ENCODE measurements at regions not wholly inside any gene's neighbourhood (a gene's known extent, or its start where the extent isn't known, plus 50 kb on each side); places are given as distances from the start of the nearest gene placed in this dataset.

- Mint-ChIP-seq H3K27me3 (no peaks in the 10 kb centered on the region), H3K27ac (no peak overlapping the region), H3K36me3 (no peaks in the 10 kb centered on the region), H3K9me3 (peaks cover 17% of the 10 kb centered on the region), H3K4me1 (ENCODE audit: low read depth in 2 of 2) (no peaks in the 10 kb centered on the region), H3K4me3 (no peak overlapping the region)
- DNase-seq (ENCODE audit: low spot score) (no peak), ATAC-seq (no peak)
These were observed 550.3 kb downstream of the NUF2 start for GRCh38 chr1:163872067-163872466.

GRCh38 chr1:163874070-163874469 lies 552.3 kb downstream of the NUF2 start:
- Mint-ChIP-seq H3K36me3 (no peaks in the 10 kb centered on the region), H3K27me3 (no peaks in the 10 kb centered on the region), H3K4me3 (no peak overlapping the region), H3K9me3 (peaks cover 10% of the 10 kb centered on the region), H3K4me1 (ENCODE audit: low read depth in 2 of 2) (no peaks in the 10 kb centered on the region), H3K27ac (no peak overlapping the region)
- ATAC-seq (no peak), DNase-seq (ENCODE audit: low spot score) (no peak)

GRCh38 chr1:163875200-163875926 lies 553.6 kb downstream of the NUF2 start:
- no peak for ATAC-seq
- no peaks in the 10 kb centered on the region for H3K27me3 Mint-ChIP-seq
- no peaks in the 10 kb centered on the region for H3K36me3 Mint-ChIP-seq
- H3K4me1 Mint-ChIP-seq (ENCODE audit: low read depth in 2 of 2): no peaks in the 10 kb centered on the region
- no peak for DNase-seq (ENCODE audit: low spot score)
- H3K4me3 Mint-ChIP-seq: no peak overlapping the region
- H3K9me3 Mint-ChIP-seq: peaks cover 7% of the 10 kb centered on the region
- H3K27ac Mint-ChIP-seq: no peak overlapping the region

GRCh38 chr1:163875927-163876320 lies 554.2 kb downstream of the NUF2 start:
- H3K4me3 Mint-ChIP-seq: no peak overlapping the region
- H3K36me3 Mint-ChIP-seq: no peaks in the 10 kb centered on the region
- ATAC-seq: no peak
- no peak overlapping the region for H3K27ac Mint-ChIP-seq
- H3K4me1 Mint-ChIP-seq (ENCODE audit: low read depth in 2 of 2): no peaks in the 10 kb centered on the region
- H3K9me3 Mint-ChIP-seq: peaks cover 4% of the 10 kb centered on the region
- no peak for DNase-seq (ENCODE audit: low spot score)
- no peaks in the 10 kb centered on the region for H3K27me3 Mint-ChIP-seq

- H3K36me3 Mint-ChIP-seq: no peaks in the 10 kb centered on the region
- DNase-seq (ENCODE audit: low spot score): no peak
- H3K4me3 Mint-ChIP-seq: no peak overlapping the region
- H3K9me3 Mint-ChIP-seq: peaks cover 4% of the 10 kb centered on the region
- H3K27me3 Mint-ChIP-seq: no peaks in the 10 kb centered on the region
- H3K4me1 Mint-ChIP-seq (ENCODE audit: low read depth in 2 of 2): no peaks in the 10 kb centered on the region
- no peak for ATAC-seq
- H3K27ac Mint-ChIP-seq: no peak overlapping the region
These were observed 554.8 kb downstream of the NUF2 start for GRCh38 chr1:163876546-163876945.

GRCh38 chr1:163877016-163877415 lies 555.3 kb downstream of the NUF2 start:
- ATAC-seq: no peak
- no peak for DNase-seq (ENCODE audit: low spot score)
- Mint-ChIP-seq H3K27me3 (no peaks in the 10 kb centered on the region), H3K27ac (no peak overlapping the region), H3K36me3 (no peaks in the 10 kb centered on the region), H3K4me3 (no peak overlapping the region), H3K9me3 (peaks cover 4% of the 10 kb centered on the region), H3K4me1 (ENCODE audit: low read depth in 2 of 2) (no peaks in the 10 kb centered on the region)

- no peak overlapping the region for H3K27ac Mint-ChIP-seq
- H3K4me3 Mint-ChIP-seq: no peak overlapping the region
- no peaks in the 10 kb centered on the region for H3K27me3 Mint-ChIP-seq
- peaks cover 5% of the 10 kb centered on the region for H3K9me3 Mint-ChIP-seq
- no peak for ATAC-seq
- H3K36me3 Mint-ChIP-seq: no peaks in the 10 kb centered on the region
- H3K4me1 Mint-ChIP-seq (ENCODE audit: low read depth in 2 of 2): no peaks in the 10 kb centered on the region
- no peak for DNase-seq (ENCODE audit: low spot score)
These were observed 563.8 kb downstream of the NUF2 start for GRCh38 chr1:163885510-163885909.

- H3K27ac Mint-ChIP-seq: no peak overlapping the region
- ATAC-seq: no peak
- H3K9me3 Mint-ChIP-seq: no peaks in the 10 kb centered on the region
- no peak overlapping the region for H3K4me3 Mint-ChIP-seq
- no peaks in the 10 kb centered on the region for H3K27me3 Mint-ChIP-seq
- no peak for DNase-seq (ENCODE audit: low spot score)
- H3K36me3 Mint-ChIP-seq: no peaks in the 10 kb centered on the region
- no peaks in the 10 kb centered on the region for H3K4me1 Mint-ChIP-seq (ENCODE audit: low read depth in 2 of 2)
These were observed 574.2 kb downstream of the NUF2 start for GRCh38 chr1:163896001-163896400.

GRCh38 chr1:163897412-163898155 lies 575.8 kb downstream of the NUF2 start:
- no peak overlapping the region for H3K27ac Mint-ChIP-seq
- no peaks in the 10 kb centered on the region for H3K4me1 Mint-ChIP-seq (ENCODE audit: low read depth in 2 of 2)
- H3K36me3 Mint-ChIP-seq: no peaks in the 10 kb centered on the region
- H3K9me3 Mint-ChIP-seq: peaks cover 3% of the 10 kb centered on the region
- DNase-seq (ENCODE audit: low spot score): no peak
- no peak for ATAC-seq
- H3K4me3 Mint-ChIP-seq: no peak overlapping the region
- H3K27me3 Mint-ChIP-seq: no peaks in the 10 kb centered on the region

GRCh38 chr1:163906283-163906682 lies 584.5 kb downstream of the NUF2 start:
- no peak overlapping the region for H3K4me3 Mint-ChIP-seq
- DNase-seq (ENCODE audit: low spot score) (no peak), ATAC-seq (no peak)
- peaks cover 10% of the 10 kb centered on the region for H3K36me3 Mint-ChIP-seq
- no peaks in the 10 kb centered on the region for H3K4me1 Mint-ChIP-seq (ENCODE audit: low read depth in 2 of 2)
- no peaks in the 10 kb centered on the region for H3K27me3 Mint-ChIP-seq
- H3K9me3 Mint-ChIP-seq: peaks cover 7% of the 10 kb centered on the region
- no peak overlapping the region for H3K27ac Mint-ChIP-seq

- Mint-ChIP-seq H3K4me1 (ENCODE audit: low read depth in 2 of 2) (peaks cover 0 to 5% of the 10 kb centered on the region in 2 donors), H3K9me3 (peaks cover 4% of the 10 kb centered on the region), H3K27ac (no peak overlapping the region), H3K36me3 (peaks cover 10% of the 10 kb centered on the region), H3K4me3 (no peak overlapping the region), H3K27me3 (no peaks in the 10 kb centered on the region)
- ATAC-seq: no peak
- DNase-seq (ENCODE audit: low spot score): no peak
These were observed 590.6 kb downstream of the NUF2 start for GRCh38 chr1:163912170-163912884.

- H3K9me3 Mint-ChIP-seq: no peaks in the 10 kb centered on the region
- ATAC-seq (no peak), DNase-seq (ENCODE audit: low spot score) (no peak)
- H3K27me3 Mint-ChIP-seq: no peaks in the 10 kb centered on the region
- peaks cover 0 to 5% of the 10 kb centered on the region in 2 donors for H3K4me1 Mint-ChIP-seq (ENCODE audit: low read depth in 2 of 2)
- H3K4me3 Mint-ChIP-seq: no peak overlapping the region
- H3K36me3 Mint-ChIP-seq: no peaks in the 10 kb centered on the region
- H3K27ac Mint-ChIP-seq: no peak overlapping the region
These were observed 593.1 kb downstream of the NUF2 start for GRCh38 chr1:163914785-163915413.

GRCh38 chr1:163922743-163923201 lies 601.0 kb downstream of the NUF2 start:
- peaks cover under 1 to 4% of the 10 kb centered on the region in 2 donors for H3K4me1 Mint-ChIP-seq (ENCODE audit: low read depth in 2 of 2)
- no peaks in the 10 kb centered on the region for H3K36me3 Mint-ChIP-seq
- DNase-seq (ENCODE audit: low spot score): no peak
- H3K27ac Mint-ChIP-seq: peak overlapping the region in 1 of 2 donors; percentile 43
- H3K4me3 Mint-ChIP-seq: no peak overlapping the region
- H3K9me3 Mint-ChIP-seq: peaks cover 7% of the 10 kb centered on the region
- peak; percentile 58 to 86 for ATAC-seq
- H3K27me3 Mint-ChIP-seq: no peaks in the 10 kb centered on the region

All from natural killer cell treated with Interleukin-12 subunit alpha and Interleukin-12 subunit beta and Interleukin-15 and Interleukin-18, amount 100 ng/mL, for 72 hours (primary cell).